SU-DHL-6 (cell line): ENCODE measurements at regions not wholly inside any gene's neighbourhood (a gene's known extent, or its start where the extent isn't known, plus 50 kb on each side); places are given as distances from the start of the nearest gene placed in this dataset.

Experiments used
- CTCF ChIP-seq: fragments of 200-600 bp; sonication (generic); IDR thresholded peaks from one replicate; pipeline ENCODE4 v1.5.1; 2017; ENCODE audit warnings: antibody characterized with exemption, mild to moderate bottlenecking, low read length, moderate library complexity; ENCODE audit not compliant: insufficient read depth, poor library complexity, severe bottlenecking
- EZH2phosphoT487 ChIP-seq: fragments of 200-600 bp; sonication (generic), shearing (Covaris generic); conservative IDR thresholded peaks from 2 replicates; pipeline ENCODE4 v1.6.1; 2018; ENCODE audit warnings: mild to moderate bottlenecking, antibody characterized with exemption, low read length, moderate library complexity, mixed read lengths

GRCh38 chr19:28210886-28211285 lies 1002.1 kb downstream of the UQCRFS1 start:
- no peak for TF ChIP-seq CTCF
- no peak for TF ChIP-seq EZH2phosphoT487
